AG04449 (cell line): ENCODE measurements at regions not wholly inside any gene's neighbourhood (a gene's known extent, or its start where the extent isn't known, plus 50 kb on each side); places are given as distances from the start of the nearest gene placed in this dataset.

Experiments
- CTCF ChIA-PET: fragments of 350-600 bp; formaldehyde crosslinking; extraction: SDS; loops from one replicate; lab custom pipeline; 2021; ENCODE audit warnings: antibody characterized with exemption; lab: Yijun Ruan, JAX
- POLR2A ChIA-PET: fragments of 400-600, 350-600 bp; formaldehyde crosslinking; extraction: SDS; loops from one replicate; lab custom pipeline; 2020; ENCODE audit warnings: antibody characterized with exemption, inconsistent platforms; lab: Yijun Ruan, JAX
- DNase-seq: peaks from one replicate; pipeline ENCODE4 v3.0.0-alpha.2; 2010; ENCODE audit warnings: low read depth, low spot score
- H3K4me3 ChIP-seq: 2 replicates; pipeline ENCODE4 v1.5.1; 2011; ENCODE audit warnings: low read depth, mild to moderate bottlenecking, control low read depth, low read length
- CTCF ChIP-seq: IDR thresholded peaks from one replicate; pipeline ENCODE4 v1.5.1; 2011; ENCODE audit warnings: mild to moderate bottlenecking, moderate library complexity, low read length, control low read depth, inconsistent platforms; ENCODE audit not compliant: insufficient read depth; ENCODE audit errors: missing control alignments

- ChIA-PET CTCF (no interaction called here), POLR2A (no interaction called here)
- no peak for TF ChIP-seq CTCF
- DNase-seq: peak; percentile 10
- no peak overlapping the region for H3K4me3 ChIP-seq
Observed at GRCh38 chr13:105147461-105147860, 1388.0 kb downstream of the EFNB2 start.

GRCh38 chr13:105144936-105145335, 1390.5 kb downstream of the EFNB2 start:
- ChIA-PET CTCF (no interaction called here), POLR2A (no interaction called here)
- no peak overlapping the region for H3K4me3 ChIP-seq
- DNase-seq: no peak
- TF ChIP-seq CTCF: no peak

- ChIA-PET CTCF (no interaction called here), POLR2A (no interaction called here)
- TF ChIP-seq CTCF: no peak
- no peak overlapping the region for H3K4me3 ChIP-seq
- no peak for DNase-seq
Observed at GRCh38 chr13:105144020-105144419, 1391.4 kb downstream of the EFNB2 start.

GRCh38 chr13:105142556-105142955, 1392.9 kb downstream of the EFNB2 start:
- H3K4me3 ChIP-seq: no peak overlapping the region
- no peak for DNase-seq
- CTCF ChIA-PET: no interaction called here
- POLR2A ChIA-PET: no interaction called here
- TF ChIP-seq CTCF: no peak

GRCh38 chr13:105139380-105140285, 1395.8 kb downstream of the EFNB2 start:
- TF ChIP-seq CTCF: no peak
- no peak for DNase-seq
- CTCF ChIA-PET: no interaction called here
- POLR2A ChIA-PET: no interaction called here
- H3K4me3 ChIP-seq: peak overlapping the region; percentile 19; the same call in 1 of the 2 replicates

GRCh38 chr13:105139048-105139379, 1396.4 kb downstream of the EFNB2 start:
- no peak for DNase-seq
- POLR2A ChIA-PET: no interaction called here
- CTCF ChIA-PET: no interaction called here
- H3K4me3 ChIP-seq: no peak overlapping the region
- no peak for TF ChIP-seq CTCF
